ENCODE measurements at regions not wholly inside any gene's neighbourhood (a gene's known extent, or its start where the extent isn't known, plus 50 kb on each side); places are given as distances from the start of the nearest gene placed in this dataset.

DNA sequence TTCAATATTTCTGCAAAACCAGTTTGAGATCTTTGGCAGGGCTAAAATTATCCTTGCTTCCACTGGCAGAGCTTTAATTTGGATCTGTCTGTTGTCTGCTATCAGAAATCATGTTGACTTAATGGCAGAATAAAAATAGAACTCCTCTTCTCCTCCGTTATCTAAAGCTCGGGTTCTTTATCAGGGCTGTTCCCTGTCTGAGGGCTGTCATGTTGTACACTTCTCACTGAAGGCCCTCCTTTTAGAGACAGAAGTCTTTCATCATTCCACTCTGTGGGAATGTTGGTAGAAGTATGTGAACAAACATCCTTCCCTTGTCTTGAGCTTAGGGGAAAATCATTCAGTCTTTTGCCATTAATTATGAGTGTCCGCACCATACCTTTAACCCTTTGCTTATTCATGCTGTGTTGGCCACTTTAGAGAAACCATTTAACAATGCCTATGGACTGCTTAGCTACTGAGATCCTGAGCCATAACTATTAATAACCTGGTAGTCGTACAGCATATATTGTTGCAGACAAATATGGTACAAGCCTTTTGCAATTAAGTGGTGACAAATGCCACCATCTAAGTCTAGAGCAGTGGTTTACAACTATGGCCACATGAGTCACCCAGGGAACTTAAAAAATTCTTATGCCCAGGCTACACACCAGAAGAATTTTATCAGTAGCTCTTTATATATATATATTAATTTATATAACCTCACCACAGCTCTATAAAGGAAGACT, 226.0 kb upstream of the TPM1 start:
- Histone ChIP-seq H3K4me3 (ENCODE audit: low read depth, low read length) (no peak overlapping the region), H3K27me3 (ENCODE audit: control insufficient read depth, insufficient read depth, low read length) (no peaks in the 10 kb centered on the region), H3K27ac (ENCODE audit: low read depth, low read length) (no peak overlapping the region), H3K9me3 (ENCODE audit: control insufficient read depth, insufficient read depth, low read length) (no peaks in the 10 kb centered on the region; the same call in 1 of the 2 replicates)
- POLR2A ChIA-PET = no interaction called here
- TF ChIP-seq, protein P1, sequence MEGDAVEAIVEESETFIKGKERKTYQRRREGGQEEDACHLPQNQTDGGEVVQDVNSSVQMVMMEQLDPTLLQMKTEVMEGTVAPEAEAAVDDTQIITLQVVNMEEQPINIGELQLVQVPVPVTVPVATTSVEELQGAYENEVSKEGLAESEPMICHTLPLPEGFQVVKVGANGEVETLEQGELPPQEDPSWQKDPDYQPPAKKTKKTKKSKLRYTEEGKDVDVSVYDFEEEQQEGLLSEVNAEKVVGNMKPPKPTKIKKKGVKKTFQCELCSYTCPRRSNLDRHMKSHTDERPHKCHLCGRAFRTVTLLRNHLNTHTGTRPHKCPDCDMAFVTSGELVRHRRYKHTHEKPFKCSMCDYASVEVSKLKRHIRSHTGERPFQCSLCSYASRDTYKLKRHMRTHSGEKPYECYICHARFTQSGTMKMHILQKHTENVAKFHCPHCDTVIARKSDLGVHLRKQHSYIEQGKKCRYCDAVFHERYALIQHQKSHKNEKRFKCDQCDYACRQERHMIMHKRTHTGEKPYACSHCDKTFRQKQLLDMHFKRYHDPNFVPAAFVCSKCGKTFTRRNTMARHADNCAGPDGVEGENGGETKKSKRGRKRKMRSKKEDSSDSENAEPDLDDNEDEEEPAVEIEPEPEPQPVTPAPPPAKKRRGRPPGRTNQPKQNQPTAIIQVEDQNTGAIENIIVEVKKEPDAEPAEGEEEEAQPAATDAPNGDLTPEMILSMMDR (IDR thresholded peaks at IDR 0.05; ENCODE audit: low read depth, low read length) = no peak
- CTCF ChIA-PET = interaction anchor here (0.6 kb wide), 1 partner anchor 55 kb away, joined by 3 read pairs; no protein-coding TSS in a partner anchor
- no peak for DNase-seq (ENCODE audit: low read depth, low spot score)

DNA sequence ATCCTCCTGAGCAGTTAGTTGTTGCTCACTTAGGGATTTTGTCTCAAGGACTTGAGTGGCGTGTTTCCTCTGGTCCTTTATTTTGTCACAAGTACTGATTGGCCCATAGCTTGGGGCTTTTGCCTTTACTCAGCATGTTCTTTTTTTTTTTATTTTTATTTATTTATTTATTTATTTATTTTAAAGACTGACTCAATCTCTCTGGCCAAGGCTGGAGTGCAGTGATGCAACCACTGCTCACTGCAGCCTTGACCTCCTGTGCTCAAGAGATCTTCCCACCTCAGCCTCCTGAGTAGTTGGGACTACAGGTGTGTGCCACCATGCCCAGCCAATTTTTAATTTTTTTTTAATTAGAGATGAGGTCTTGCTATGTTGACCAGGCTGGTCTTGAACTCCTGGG, 223.9 kb upstream of the TPM1 start:
- no peaks in the 10 kb centered on the region for H3K9me3 ChIP-seq (ENCODE audit: control insufficient read depth, insufficient read depth, low read length)
- no peak for DNase-seq (ENCODE audit: low read depth, low spot score)
- H3K27me3 ChIP-seq (ENCODE audit: control insufficient read depth, insufficient read depth, low read length) = no peaks in the 10 kb centered on the region
- no peak overlapping the region for H3K4me3 ChIP-seq (ENCODE audit: low read depth, low read length)
- TF ChIP-seq, protein P1 (IDR thresholded peaks at IDR 0.05; ENCODE audit: low read depth, low read length) = no peak
- POLR2A ChIA-PET = interaction anchor here (0.5 kb wide), 1 partner anchor 1331 kb away, joined by 4 read pairs; no protein-coding TSS in a partner anchor
- CTCF ChIA-PET = interaction anchor here (0.8 kb wide), 2 partner anchors 10 to 36 kb away, joined by 3 to 4 read pairs; no protein-coding TSS in a partner anchor
- no peak overlapping the region for H3K27ac ChIP-seq (ENCODE audit: low read depth, low read length)

DNA sequence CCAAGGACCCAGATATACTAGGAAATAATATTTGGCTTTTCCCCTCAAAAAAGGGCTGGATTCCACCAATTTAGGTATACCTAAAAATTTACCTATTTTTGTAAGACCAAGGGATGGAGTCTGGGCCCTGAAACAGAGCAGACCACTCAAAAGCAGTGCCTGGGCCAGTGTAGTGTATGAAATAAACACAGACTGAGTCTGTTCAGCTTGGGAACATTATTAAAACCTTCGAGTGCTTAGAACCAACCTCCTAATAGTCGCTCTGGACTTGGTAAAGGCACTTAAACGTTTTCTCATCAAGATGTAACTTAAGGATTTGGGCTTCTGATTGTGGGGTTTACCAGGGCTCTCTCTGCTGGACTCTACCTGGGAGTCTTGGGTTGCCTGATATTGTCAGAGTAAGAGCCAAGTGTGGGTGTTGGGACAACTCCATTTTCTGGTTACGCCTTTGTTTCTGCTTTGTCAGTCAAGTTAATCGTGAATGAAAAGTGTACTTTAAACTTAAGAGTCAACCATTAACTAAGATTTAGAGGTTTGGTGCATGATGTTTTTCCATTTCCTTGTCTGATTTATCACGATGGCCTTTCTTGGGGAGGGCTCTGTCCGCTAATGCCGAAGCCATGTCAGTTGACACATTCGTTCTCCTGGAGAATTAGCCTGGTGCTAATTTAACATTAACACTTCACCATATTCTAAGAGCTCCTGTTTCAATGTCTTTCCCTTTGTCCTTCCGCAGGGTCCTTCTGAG, 221.0 kb upstream of the TPM1 start:
- no peak overlapping the region for H3K27ac ChIP-seq (ENCODE audit: low read depth, low read length)
- H3K9me3 ChIP-seq (ENCODE audit: control insufficient read depth, insufficient read depth, low read length) = no peaks in the 10 kb centered on the region
- ChIA-PET CTCF (no interaction called here), POLR2A (interaction anchor here (0.5 kb wide), 1 partner anchor 74 kb away, joined by 3 read pairs; no protein-coding TSS in a partner anchor)
- TF ChIP-seq, protein P1 (IDR thresholded peaks at IDR 0.05; ENCODE audit: low read depth, low read length) = no peak
- H3K27me3 ChIP-seq (ENCODE audit: control insufficient read depth, insufficient read depth, low read length) = no peaks in the 10 kb centered on the region
- DNase-seq (ENCODE audit: low read depth, low spot score) = no peak
- H3K4me3 ChIP-seq (ENCODE audit: low read depth, low read length) = no peak overlapping the region

DNA sequence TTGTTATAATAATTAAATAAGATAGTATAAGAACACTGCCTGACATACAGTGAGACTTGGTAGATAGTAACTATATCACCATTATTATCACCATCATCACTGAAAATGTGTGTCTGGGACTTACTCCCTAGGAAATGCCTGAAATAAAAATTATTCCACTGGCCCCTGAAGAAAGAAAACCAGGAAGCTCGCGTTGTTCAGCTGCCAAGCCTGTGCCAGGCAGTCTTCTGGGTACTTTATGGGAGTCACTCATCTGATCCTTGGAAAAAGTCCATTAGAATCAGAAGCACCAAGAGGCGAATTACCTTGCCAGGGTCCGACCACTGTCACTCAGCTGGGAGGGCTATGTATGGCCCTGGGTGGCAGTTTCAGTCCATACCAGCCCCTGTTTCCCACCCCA, 220.3 kb upstream of the TPM1 start:
- ChIA-PET POLR2A (no interaction called here), CTCF (interaction anchor here (0.5 kb wide), 1 partner anchor 428 kb away, joined by 4 read pairs; no protein-coding TSS in a partner anchor)
- Histone ChIP-seq H3K9me3 (ENCODE audit: control insufficient read depth, insufficient read depth, low read length) (no peaks in the 10 kb centered on the region), H3K27me3 (ENCODE audit: control insufficient read depth, insufficient read depth, low read length) (no peaks in the 10 kb centered on the region), H3K4me3 (ENCODE audit: low read depth, low read length) (no peak overlapping the region), H3K27ac (ENCODE audit: low read depth, low read length) (no peak overlapping the region)
- TF ChIP-seq, protein P1 (IDR thresholded peaks at IDR 0.05; ENCODE audit: low read depth, low read length) = no peak
- DNase-seq (ENCODE audit: low read depth, low spot score) = no peak

DNA sequence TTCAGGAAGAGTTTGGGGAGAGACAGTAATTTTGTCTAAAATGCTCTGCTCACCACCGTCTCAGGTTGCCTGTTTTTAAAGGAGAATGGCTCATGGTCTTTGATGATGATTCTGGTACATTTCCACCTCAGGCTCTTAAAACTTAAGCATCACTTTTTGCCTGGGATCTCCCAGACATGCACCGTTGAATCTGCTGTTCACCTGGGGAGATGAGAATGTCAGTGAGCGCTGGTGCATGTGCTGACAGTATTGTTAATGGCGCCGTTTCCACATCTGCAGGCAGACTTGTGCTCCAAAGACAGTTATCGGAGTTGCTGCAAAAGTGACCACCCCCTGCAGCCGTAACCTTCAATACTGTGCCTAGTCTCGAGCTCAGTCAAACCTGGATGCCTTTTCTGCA, 219.0 kb upstream of the TPM1 start:
- no peak for DNase-seq (ENCODE audit: low read depth, low spot score)
- Histone ChIP-seq H3K27me3 (ENCODE audit: control insufficient read depth, insufficient read depth, low read length) (no peaks in the 10 kb centered on the region), H3K9me3 (ENCODE audit: control insufficient read depth, insufficient read depth, low read length) (no peaks in the 10 kb centered on the region), H3K27ac (ENCODE audit: low read depth, low read length) (no peak overlapping the region), H3K4me3 (ENCODE audit: low read depth, low read length) (no peak overlapping the region)
- POLR2A ChIA-PET = no interaction called here
- CTCF ChIA-PET = no interaction called here
- TF ChIP-seq, protein P1 (IDR thresholded peaks at IDR 0.05; ENCODE audit: low read depth, low read length) = no peak

Data from AG04450 (cell line).